Fibroblast of lung (primary cell): ENCODE measurements at regions not wholly inside any gene's neighbourhood (a gene's known extent, or its start where the extent isn't known, plus 50 kb on each side); places are given as distances from the start of the nearest gene placed in this dataset.
"Not testable (repeated sequence)": the region's sequence is repeated elsewhere in the genome, so short reads cannot be mapped to it uniquely, and the experiment has no call there.

Source experiments
- EZH2 ChIP-seq: IDR thresholded peaks from 2 replicates; pipeline ENCODE4 v1.5.1; 2012; ENCODE audit warnings: low read length, control low read depth, mild to moderate bottlenecking; ENCODE audit errors: missing control alignments
- TF ChIP-seq, protein P1 (sequence below), 2 donors: IDR thresholded peaks in 1 of 2; conservative IDR thresholded peaks in 1 of 2; 1 replicate in 1 of 2; 2 replicates in 1 of 2; pipeline ENCODE4 v1.5.1; 2011 to 2012; ENCODE audit warnings: low read length in 2 of 2, control low read depth in 1 of 2, inconsistent platforms in 1 of 2, low read depth in 1 of 2, mild to moderate bottlenecking in 1 of 2

DNA sequence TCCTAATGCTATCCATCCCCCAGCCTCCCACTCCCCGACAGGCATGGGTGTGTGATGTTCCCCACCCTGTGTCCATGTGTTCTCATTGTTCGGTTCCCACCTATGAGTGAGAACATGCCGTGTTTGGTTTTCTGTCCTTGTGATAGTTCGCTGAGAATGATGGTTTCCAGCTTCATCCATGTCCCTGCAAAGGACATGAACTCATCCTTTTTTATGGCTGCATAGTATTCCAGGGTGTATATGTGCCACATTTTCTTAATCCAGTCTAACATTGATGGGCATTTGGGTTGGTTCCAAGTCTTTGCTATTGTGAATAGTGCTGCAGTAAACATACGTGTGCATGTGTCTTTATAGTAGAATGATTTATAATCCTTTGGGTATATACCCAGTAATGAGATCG, 328.9 kb downstream of the BCAT1 start:
- TF ChIP-seq EZH2, result not testable (repeated sequence)
- TF ChIP-seq, protein P1, sequence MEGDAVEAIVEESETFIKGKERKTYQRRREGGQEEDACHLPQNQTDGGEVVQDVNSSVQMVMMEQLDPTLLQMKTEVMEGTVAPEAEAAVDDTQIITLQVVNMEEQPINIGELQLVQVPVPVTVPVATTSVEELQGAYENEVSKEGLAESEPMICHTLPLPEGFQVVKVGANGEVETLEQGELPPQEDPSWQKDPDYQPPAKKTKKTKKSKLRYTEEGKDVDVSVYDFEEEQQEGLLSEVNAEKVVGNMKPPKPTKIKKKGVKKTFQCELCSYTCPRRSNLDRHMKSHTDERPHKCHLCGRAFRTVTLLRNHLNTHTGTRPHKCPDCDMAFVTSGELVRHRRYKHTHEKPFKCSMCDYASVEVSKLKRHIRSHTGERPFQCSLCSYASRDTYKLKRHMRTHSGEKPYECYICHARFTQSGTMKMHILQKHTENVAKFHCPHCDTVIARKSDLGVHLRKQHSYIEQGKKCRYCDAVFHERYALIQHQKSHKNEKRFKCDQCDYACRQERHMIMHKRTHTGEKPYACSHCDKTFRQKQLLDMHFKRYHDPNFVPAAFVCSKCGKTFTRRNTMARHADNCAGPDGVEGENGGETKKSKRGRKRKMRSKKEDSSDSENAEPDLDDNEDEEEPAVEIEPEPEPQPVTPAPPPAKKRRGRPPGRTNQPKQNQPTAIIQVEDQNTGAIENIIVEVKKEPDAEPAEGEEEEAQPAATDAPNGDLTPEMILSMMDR (conservative IDR thresholded peaks at IDR 0.05 in 1 of 2, IDR thresholded peaks at IDR 0.05 in 1 of 2; ENCODE audit: low read depth in 1 of 2, low read length in 2 of 2), result not testable (repeated sequence)
